ENCODE measurements at regions not wholly inside any gene's neighbourhood (a gene's known extent, or its start where the extent isn't known, plus 50 kb on each side); places are given as distances from the start of the nearest gene placed in this dataset.
"Not testable (repeated sequence)": the region's sequence is repeated elsewhere in the genome, so short reads cannot be mapped to it uniquely, and the experiment has no call there.

GRCh38 chr7:119010635-119011034 is 786.1 kb downstream of the ANKRD7 start:
- H3K9me3 ChIP-seq (ENCODE audit: severe bottlenecking) = no peaks in the 10 kb centered on the region
- TF ChIP-seq CTCF (IDR thresholded peaks at IDR 0.05; ENCODE audit: poor library complexity, severe bottlenecking) = no peak
- H3K4me1 ChIP-seq (ENCODE audit: insufficient read depth, poor library complexity, severe bottlenecking) = no peaks in the 10 kb centered on the region
- no peak for ATAC-seq (ENCODE audit: low read depth)
- H3K4me3 ChIP-seq (ENCODE audit: severe bottlenecking) = no peak overlapping the region
- H3K27ac ChIP-seq (ENCODE audit: poor library complexity, severe bottlenecking) = no peak overlapping the region
- no peak for DNase-seq (ENCODE audit: low spot score)
- H3K36me3 ChIP-seq (ENCODE audit: low read depth) = no peaks in the 10 kb centered on the region
- no peaks in the 10 kb centered on the region for H3K27me3 ChIP-seq (ENCODE audit: insufficient read depth, poor library complexity, severe bottlenecking)

GRCh38 chr7:119026391-119026790 is 801.9 kb downstream of the ANKRD7 start:
- H3K36me3 ChIP-seq (ENCODE audit: low read depth) = no peaks in the 10 kb centered on the region
- no peaks in the 10 kb centered on the region for H3K9me3 ChIP-seq (ENCODE audit: severe bottlenecking)
- H3K27ac ChIP-seq (ENCODE audit: poor library complexity, severe bottlenecking) = no peak overlapping the region
- ATAC-seq (ENCODE audit: low read depth) = no peak
- no peak for DNase-seq (ENCODE audit: low spot score)
- TF ChIP-seq CTCF (IDR thresholded peaks at IDR 0.05; ENCODE audit: poor library complexity, severe bottlenecking) = no peak
- no peak overlapping the region for H3K4me3 ChIP-seq (ENCODE audit: severe bottlenecking)
- H3K27me3 ChIP-seq (ENCODE audit: insufficient read depth, poor library complexity, severe bottlenecking) = no peaks in the 10 kb centered on the region
- no peaks in the 10 kb centered on the region for H3K4me1 ChIP-seq (ENCODE audit: insufficient read depth, poor library complexity, severe bottlenecking)

GRCh38 chr7:119028736-119029135 is 804.2 kb downstream of the ANKRD7 start:
- ATAC-seq (ENCODE audit: low read depth) (no peak), DNase-seq (ENCODE audit: low spot score) (no peak)
- no peaks in the 10 kb centered on the region for H3K36me3 ChIP-seq (ENCODE audit: low read depth)
- no peak for TF ChIP-seq CTCF (IDR thresholded peaks at IDR 0.05; ENCODE audit: poor library complexity, severe bottlenecking)
- no peaks in the 10 kb centered on the region for H3K4me1 ChIP-seq (ENCODE audit: insufficient read depth, poor library complexity, severe bottlenecking)
- H3K27ac ChIP-seq (ENCODE audit: poor library complexity, severe bottlenecking) = no peak overlapping the region
- no peaks in the 10 kb centered on the region for H3K27me3 ChIP-seq (ENCODE audit: insufficient read depth, poor library complexity, severe bottlenecking)
- H3K9me3 ChIP-seq (ENCODE audit: severe bottlenecking) = no peaks in the 10 kb centered on the region
- no peak overlapping the region for H3K4me3 ChIP-seq (ENCODE audit: severe bottlenecking)

GRCh38 chr7:119032136-119032535 is 807.6 kb downstream of the ANKRD7 start:
- not testable (repeated sequence) for H3K9me3 ChIP-seq (ENCODE audit: severe bottlenecking); H3K36me3 ChIP-seq (ENCODE audit: low read depth); H3K4me1 ChIP-seq (ENCODE audit: insufficient read depth, poor library complexity, severe bottlenecking); H3K27ac ChIP-seq (ENCODE audit: poor library complexity, severe bottlenecking); DNase-seq (ENCODE audit: low spot score); H3K4me3 ChIP-seq (ENCODE audit: severe bottlenecking); H3K27me3 ChIP-seq (ENCODE audit: insufficient read depth, poor library complexity, severe bottlenecking); ATAC-seq (ENCODE audit: low read depth)

- ATAC-seq (ENCODE audit: low read depth) = no peak
- DNase-seq (ENCODE audit: low spot score) = no peak
- TF ChIP-seq CTCF (IDR thresholded peaks at IDR 0.05; ENCODE audit: poor library complexity, severe bottlenecking) = no peak
- H3K4me3 ChIP-seq (ENCODE audit: severe bottlenecking) = no peak overlapping the region
- no peak overlapping the region for H3K27ac ChIP-seq (ENCODE audit: poor library complexity, severe bottlenecking)
- no peaks in the 10 kb centered on the region for H3K4me1 ChIP-seq (ENCODE audit: insufficient read depth, poor library complexity, severe bottlenecking)
- H3K27me3 ChIP-seq (ENCODE audit: insufficient read depth, poor library complexity, severe bottlenecking) = no peaks in the 10 kb centered on the region
- no peaks in the 10 kb centered on the region for H3K36me3 ChIP-seq (ENCODE audit: low read depth)
- no peaks in the 10 kb centered on the region for H3K9me3 ChIP-seq (ENCODE audit: severe bottlenecking)
These were observed 809.1 kb downstream of the ANKRD7 start for GRCh38 chr7:119033641-119034040.

All from RWPE2 (cell line).